DMS53 (cell line): ENCODE measurements at regions not wholly inside any gene's neighbourhood (a gene's known extent, or its start where the extent isn't known, plus 50 kb on each side); places are given as distances from the start of the nearest gene placed in this dataset.
A peak's percentile ranks its signal among the peaks of the same experiment; 100 is the strongest.
"Not testable (repeated sequence)": the region's sequence is repeated elsewhere in the genome, so short reads cannot be mapped to it uniquely, and the experiment has no call there.

Experiments used
- DNase-seq: peaks from one replicate; lab custom pipeline; 2025; lab: John Stamatoyannopoulos, UW

DNA sequence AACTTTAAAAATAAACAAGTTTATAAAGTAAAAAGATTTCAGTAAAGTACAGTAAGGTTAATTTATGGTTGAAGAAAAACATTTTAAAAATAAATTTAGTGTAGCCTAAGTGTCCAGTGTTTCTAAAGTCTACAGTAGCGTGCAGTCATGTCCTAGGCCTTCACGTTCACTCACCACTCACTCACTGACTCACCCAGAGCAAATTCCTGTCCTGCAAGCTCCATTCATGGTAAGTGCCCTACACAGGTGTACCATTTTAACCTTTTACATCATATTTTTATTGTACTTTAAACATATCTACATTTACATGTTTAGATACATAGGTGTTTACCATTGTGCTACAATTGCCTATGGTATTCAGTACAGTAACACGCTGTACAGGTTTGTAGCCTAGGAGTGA is 81.4 kb downstream of the PRL start:
- not testable (repeated sequence) for DNase-seq

DNA sequence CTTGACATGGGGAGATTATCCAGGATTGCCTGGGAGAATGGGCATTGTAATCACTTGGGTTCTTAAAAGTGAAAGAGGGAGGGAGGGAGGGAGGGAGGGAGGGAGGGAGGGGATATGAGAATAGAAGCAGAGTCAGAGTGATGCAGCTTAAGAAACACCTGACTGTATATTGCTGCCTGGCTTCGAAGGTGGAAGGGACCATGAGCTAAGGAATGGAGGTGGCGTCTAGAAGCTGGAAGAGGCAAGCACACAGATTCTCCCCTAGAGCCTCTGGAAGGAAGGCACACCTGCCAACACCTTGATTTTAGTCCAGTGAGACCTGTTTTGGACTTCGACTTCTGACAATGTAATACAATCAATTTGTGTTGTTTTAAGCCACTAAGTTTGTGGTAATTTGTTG is 78.4 kb downstream of the PRL start:
- DNase-seq = no peak

DNA sequence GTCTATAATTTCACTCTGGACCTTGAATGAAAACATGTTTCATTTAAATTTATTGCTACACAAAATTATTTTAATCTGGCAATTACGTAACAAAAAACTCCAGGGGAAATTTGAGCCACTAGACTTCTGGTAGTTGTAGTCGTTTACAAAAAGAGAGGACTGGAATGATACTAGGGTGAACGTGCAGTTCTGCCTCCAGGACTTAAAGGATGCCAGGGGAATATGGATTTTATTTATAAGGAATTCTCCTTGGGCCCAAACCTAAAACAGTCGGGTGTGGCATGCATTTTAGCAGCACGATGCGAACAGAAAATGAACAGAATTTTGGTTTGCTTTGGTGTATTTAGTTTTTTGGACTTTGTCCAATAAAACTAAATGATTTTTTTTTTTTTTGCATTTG is 76.9 kb downstream of the PRL start:
- DNase-seq = no peak

DNA sequence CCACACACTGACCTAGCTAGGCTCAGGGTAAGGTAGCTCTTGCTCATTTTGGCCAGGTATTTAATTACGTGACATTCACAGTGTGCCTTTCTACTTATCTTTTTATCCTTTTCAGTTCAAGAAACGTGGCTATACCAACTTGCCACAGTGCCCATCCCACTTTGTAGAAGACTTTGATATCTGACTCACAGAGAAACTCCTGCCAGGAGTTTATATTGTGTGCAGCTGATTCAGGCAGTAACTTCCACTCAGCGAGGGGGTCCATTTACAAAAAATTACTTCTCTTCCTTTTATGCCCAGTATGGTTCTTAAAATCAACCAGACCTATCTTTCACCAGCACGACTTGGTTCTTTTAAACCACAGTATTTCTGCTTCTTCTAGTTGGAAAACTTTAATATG is 75.6 kb downstream of the PRL start:
- DNase-seq = no peak

DNA sequence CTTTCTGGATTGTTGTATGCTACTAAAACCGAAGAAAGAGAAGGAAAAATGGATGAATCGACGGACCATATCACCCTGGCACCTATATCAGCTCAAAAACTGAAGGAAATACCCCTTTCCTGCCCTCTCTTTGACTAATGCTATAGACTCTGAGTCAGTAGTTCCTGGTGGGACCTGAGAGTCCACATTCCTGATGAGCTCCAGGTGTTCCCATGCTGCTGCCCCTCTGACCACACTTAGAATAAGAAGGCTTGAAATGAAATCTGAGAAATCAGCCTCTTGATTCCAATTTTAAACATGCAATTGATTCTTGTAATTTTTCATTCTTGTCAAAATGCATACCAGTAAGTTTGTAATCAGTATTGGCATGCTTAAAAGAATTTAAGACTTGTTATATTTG is 75.2 kb downstream of the PRL start:
- peak; percentile 7 for DNase-seq

DNA sequence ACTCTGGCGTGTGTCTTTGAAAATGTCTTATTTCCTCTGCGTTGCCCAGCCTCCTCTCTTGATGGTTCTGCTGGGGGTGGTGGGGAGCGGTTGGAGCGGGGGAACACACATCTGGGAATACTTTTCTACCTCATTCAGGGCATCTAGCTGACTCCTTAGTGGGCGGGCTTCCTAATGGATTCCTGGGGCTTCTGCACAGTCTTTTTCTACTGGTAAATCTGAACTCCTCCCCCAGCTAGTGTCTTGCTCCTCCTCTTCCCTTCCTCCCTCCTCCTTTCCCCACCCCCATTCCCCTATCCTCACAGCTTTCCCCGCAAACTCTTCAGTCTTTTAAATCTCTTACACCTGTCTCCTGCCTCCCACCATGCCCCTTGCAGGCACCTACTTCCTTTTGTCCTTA is 74.4 kb downstream of the PRL start:
- DNase-seq = no peak

DNA sequence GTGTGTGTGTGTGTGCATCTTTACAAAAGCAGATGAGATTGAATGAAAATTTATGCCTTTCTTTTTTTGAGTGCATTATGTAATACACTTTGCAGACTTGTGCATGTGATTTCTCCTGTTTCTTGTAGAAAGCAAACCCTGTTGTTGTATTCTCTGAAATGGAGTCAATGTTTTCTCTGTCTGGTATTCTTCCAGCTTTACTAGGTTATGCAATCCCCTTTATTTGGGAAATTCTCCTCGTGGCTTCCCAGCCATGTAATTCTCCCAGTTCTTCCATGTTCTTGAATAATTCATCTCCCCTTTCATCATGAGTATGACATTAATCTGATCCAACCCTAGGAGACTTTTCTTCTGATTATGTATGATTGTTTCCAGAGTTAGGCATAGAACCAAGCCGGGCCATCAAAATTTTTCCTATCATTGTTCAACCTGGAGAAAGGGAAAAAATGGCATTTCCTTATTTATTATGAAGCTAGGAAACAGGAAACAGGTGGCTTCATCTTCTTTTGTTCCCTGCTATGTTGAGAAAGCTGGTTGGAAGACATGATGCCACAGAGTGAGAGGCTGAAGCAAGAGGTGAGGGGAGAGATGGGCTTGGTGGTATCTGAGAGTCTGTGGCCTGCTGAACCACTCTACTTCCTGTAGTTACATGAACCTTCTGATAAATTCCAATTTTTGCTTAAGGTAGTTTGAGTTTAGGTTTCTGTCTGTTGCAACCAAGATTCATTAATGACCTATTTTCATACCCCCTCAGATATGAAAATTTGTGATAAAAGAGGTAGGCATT is 68.8 kb downstream of the PRL start:
- DNase-seq = peak; percentile 45

DNA sequence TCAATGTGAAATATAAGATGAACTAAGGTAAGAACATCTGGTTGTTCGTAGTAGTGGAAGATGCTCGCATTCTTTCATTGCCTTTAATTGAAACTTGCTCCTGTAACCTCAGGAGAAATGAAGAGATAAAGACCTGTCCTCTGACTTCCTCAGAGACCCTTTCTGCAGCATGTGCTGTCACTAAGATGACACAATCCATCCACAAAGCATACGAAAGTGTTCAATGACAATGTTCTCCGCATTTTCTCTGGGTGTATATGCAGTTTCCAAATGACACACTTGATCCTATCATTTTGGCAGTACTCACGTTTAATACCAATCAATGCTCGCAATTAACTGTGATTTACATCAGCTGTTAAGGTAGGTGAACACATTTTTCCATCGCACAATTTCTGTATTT is 65.8 kb downstream of the PRL start:
- DNase-seq = no peak

DNA sequence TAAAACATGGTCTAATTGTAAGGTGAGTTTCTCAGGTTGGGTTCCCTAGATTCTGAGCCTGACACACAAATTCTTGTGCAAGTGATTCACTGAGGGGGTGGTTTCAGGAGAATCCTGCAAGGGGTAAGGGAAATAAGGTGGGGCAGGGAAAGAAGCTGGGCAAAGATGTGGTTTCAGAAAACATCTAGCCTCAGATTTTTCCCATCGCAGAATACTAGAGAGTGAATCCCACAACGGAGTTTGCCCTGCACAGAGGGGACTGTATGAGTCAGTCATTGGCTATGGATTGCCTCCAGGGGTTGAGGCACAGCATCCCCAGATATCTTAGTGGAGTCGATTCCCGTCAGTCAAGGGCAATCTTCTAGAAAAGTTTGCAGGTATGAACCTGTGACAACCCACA is 65.2 kb downstream of the PRL start:
- DNase-seq = no peak

DNA sequence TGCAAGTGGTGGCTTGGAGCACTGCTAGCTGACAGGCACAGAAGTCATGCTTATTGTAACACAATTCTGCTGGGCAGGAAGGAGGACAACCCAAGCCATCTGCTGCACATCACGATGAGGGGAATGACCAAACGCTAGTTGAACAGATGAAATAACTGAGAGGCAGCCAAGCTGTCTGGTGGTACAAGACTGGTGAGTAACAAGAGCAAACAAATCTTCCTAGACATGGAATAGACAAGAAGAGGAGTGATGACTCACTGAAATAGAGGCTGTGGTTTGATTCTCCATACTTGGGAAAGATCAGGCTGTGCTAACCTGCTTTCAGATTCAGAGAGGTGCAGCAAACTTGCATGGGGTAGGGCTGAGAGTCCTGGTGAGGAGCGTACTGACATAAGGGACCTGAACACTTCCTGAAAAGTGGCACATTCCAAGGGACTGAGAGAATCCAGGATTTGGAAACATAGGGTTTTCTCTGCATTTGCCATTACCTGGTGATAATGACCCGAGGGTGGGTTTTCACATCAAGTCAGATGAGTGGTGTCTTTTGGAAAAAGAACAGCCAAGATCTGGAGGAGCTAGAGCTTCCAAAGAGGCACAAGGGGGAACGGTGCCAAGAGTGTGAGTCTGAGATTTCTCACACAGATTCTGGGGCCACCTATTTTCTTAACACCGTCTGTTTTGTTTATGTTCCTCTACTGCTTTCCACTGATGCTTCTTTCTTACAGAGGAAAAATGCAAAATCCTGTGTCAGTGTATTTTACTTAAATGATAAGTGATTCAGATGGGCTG is 60.0 kb downstream of the PRL start:
- peak; percentile 93 for DNase-seq
